ENCODE measurements at regions not wholly inside any gene's neighbourhood (a gene's known extent, or its start where the extent isn't known, plus 50 kb on each side); places are given as distances from the start of the nearest gene placed in this dataset.
"Not testable (repeated sequence)": the region's sequence is repeated elsewhere in the genome, so short reads cannot be mapped to it uniquely, and the experiment has no call there.

- peak; percentile 20 for DNase-seq (ENCODE audit: low read depth)
Observed at GRCh38 chr20:12201289-12201991, 283.7 kb downstream of the BTBD3 start.

GRCh38 chr20:12203399-12203798 is 285.7 kb downstream of the BTBD3 start:
- DNase-seq (ENCODE audit: low read depth): no peak

GRCh38 chr20:12203981-12204380 is 286.3 kb downstream of the BTBD3 start:
- no peak for DNase-seq (ENCODE audit: low read depth)

- DNase-seq (ENCODE audit: low read depth): peak; percentile 8
Observed at GRCh38 chr20:12207875-12208274, 290.2 kb downstream of the BTBD3 start.

- DNase-seq (ENCODE audit: low read depth): no peak
Observed at GRCh38 chr20:12210591-12210990, 292.9 kb downstream of the BTBD3 start.

- no peak for DNase-seq (ENCODE audit: low read depth)
Observed at GRCh38 chr20:12211361-12211760, 293.7 kb downstream of the BTBD3 start.

GRCh38 chr20:12217382-12217781 is 299.7 kb downstream of the BTBD3 start:
- no peak for DNase-seq (ENCODE audit: low read depth)

GRCh38 chr20:12219798-12220197 is 302.1 kb downstream of the BTBD3 start:
- no peak for DNase-seq (ENCODE audit: low read depth)

- no peak for DNase-seq (ENCODE audit: low read depth)
Observed at GRCh38 chr20:12223057-12223456, 305.4 kb downstream of the BTBD3 start.

- DNase-seq (ENCODE audit: low read depth): no peak
Observed at GRCh38 chr20:12225898-12226297, 308.2 kb downstream of the BTBD3 start.

- DNase-seq (ENCODE audit: low read depth): no peak
Observed at GRCh38 chr20:12229891-12230290, 312.2 kb downstream of the BTBD3 start.

GRCh38 chr20:12237772-12238171 is 320.1 kb downstream of the BTBD3 start:
- DNase-seq (ENCODE audit: low read depth): peak; percentile 9

- no peak for DNase-seq (ENCODE audit: low read depth)
Observed at GRCh38 chr20:12241065-12241464, 323.4 kb downstream of the BTBD3 start.

GRCh38 chr20:12243327-12243726 is 325.6 kb downstream of the BTBD3 start:
- no peak for DNase-seq (ENCODE audit: low read depth)

- DNase-seq (ENCODE audit: low read depth): no peak
Observed at GRCh38 chr20:12248481-12248880, 330.8 kb downstream of the BTBD3 start.

- DNase-seq (ENCODE audit: low read depth): not testable (repeated sequence)
Observed at GRCh38 chr20:12250661-12251060, 333.0 kb downstream of the BTBD3 start.

GRCh38 chr20:12252793-12253192 is 335.1 kb downstream of the BTBD3 start:
- no peak for DNase-seq (ENCODE audit: low read depth)

GRCh38 chr20:12255461-12255970 is 337.8 kb downstream of the BTBD3 start:
- DNase-seq (ENCODE audit: low read depth): no peak

- no peak for DNase-seq (ENCODE audit: low read depth)
Observed at GRCh38 chr20:12256806-12257205, 339.1 kb downstream of the BTBD3 start.

GRCh38 chr20:12262747-12263146 is 345.1 kb downstream of the BTBD3 start:
- DNase-seq (ENCODE audit: low read depth): no peak

- no peak for DNase-seq (ENCODE audit: low read depth)
Observed at GRCh38 chr20:12264711-12265110, 347.0 kb downstream of the BTBD3 start.

GRCh38 chr20:12265662-12266061 is 348.0 kb downstream of the BTBD3 start:
- DNase-seq (ENCODE audit: low read depth): no peak

GRCh38 chr20:12269579-12269978 is 351.9 kb downstream of the BTBD3 start:
- DNase-seq (ENCODE audit: low read depth): no peak

GRCh38 chr20:12270863-12271262 is 353.2 kb downstream of the BTBD3 start:
- DNase-seq (ENCODE audit: low read depth): no peak
